T-helper 17 cell (primary cell): ENCODE measurements at regions not wholly inside any gene's neighbourhood (a gene's known extent, or its start where the extent isn't known, plus 50 kb on each side); places are given as distances from the start of the nearest gene placed in this dataset.
"Not testable (repeated sequence)": the region's sequence is repeated elsewhere in the genome, so short reads cannot be mapped to it uniquely, and the experiment has no call there.

ENCODE experiments used
- ATAC-seq: fragments of 150-1000 bp; cut with Tn5 transposase; 2 replicates; pipeline ENCODE4 v1.10.0; 2021; ENCODE audit warnings: mild to moderate bottlenecking, moderate library complexity
- DNase-seq, 3 donors: peaks; one replicate each; pipeline versions ENCODE4 v3.0.0 to v3.0.0-alpha.2; 2020 to 2021
- H3K9me3 ChIP-seq: one replicate; pipeline ENCODE4 v1.7.0; 2013; ENCODE audit warnings: low read length, mild to moderate bottlenecking; ENCODE audit not compliant: control insufficient read depth, poor library complexity, severe bottlenecking
- H3K27ac Mint-ChIP-seq: one replicate; pipeline ENCODE4 v1.8.0; 2022; ENCODE audit warnings: mild to moderate bottlenecking, moderate library complexity, mixed read lengths
- H3K27me3 Mint-ChIP-seq: one replicate; pipeline ENCODE4 v1.8.0; 2022; ENCODE audit warnings: mixed read lengths
- H3K36me3 Mint-ChIP-seq: one replicate; pipeline ENCODE4 v1.8.0; 2022; ENCODE audit warnings: low read depth, mixed read lengths
- H3K4me1 Mint-ChIP-seq: one replicate; pipeline ENCODE4 v1.8.0; 2022; ENCODE audit warnings: mild to moderate bottlenecking, mixed read lengths
- H3K4me3 Mint-ChIP-seq: one replicate; pipeline ENCODE4 v1.8.0; 2022; ENCODE audit warnings: mild to moderate bottlenecking, moderate library complexity, mixed read lengths

DNA sequence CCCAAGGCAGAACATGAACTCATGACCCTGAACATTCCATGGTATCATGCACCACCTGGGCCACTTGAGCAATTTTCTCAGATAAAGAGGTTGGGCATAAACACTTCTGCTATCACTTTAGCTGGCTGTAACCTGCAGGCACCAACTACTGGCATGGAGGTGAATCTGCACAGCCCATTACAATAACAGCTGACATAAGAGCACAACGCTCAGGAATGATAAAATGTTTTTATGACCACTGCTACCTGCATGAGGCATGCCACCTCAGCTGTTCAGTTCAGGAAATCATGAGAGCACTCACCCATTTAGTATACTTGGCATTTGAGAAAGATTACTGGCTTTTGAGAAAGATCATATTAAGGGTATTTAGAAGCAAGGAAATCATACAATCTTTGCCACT is 85.7 kb upstream of the SPIN4 start:
- no peak overlapping the region for H3K4me3 Mint-ChIP-seq
- peaks cover 2% of the 10 kb centered on the region for H3K36me3 Mint-ChIP-seq
- H3K9me3 ChIP-seq = no peaks in the 10 kb centered on the region
- no peak for DNase-seq
- H3K4me1 Mint-ChIP-seq = no peaks in the 10 kb centered on the region
- H3K27me3 Mint-ChIP-seq = no peaks in the 10 kb centered on the region
- no peak for ATAC-seq
- no peak overlapping the region for H3K27ac Mint-ChIP-seq

DNA sequence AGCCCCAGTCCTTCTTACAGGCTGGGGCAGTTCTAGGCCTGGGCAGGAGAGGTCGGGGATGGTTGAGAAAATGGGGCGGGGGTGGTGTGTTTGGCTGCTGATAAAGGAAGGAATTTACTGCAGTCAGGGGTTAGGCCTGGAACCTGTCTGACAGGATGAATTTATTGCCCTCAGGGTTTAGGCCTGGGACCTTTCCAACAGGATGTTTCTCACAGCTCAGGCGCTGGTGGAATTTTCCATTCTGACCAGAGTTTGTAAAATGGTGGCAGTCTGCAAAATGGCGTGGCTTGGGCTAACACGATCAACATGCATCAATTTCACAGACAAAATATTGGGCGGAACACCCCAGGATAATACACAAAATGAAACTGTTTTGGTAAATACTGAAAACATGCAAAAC is 83.5 kb upstream of the SPIN4 start:
- Mint-ChIP-seq H3K27me3 (no peaks in the 10 kb centered on the region), H3K36me3 (peaks cover 2% of the 10 kb centered on the region), H3K4me3 (no peak overlapping the region), H3K4me1 (no peaks in the 10 kb centered on the region), H3K27ac (no peak overlapping the region)
- DNase-seq (no peak), ATAC-seq (no peak)
- H3K9me3 ChIP-seq = no peaks in the 10 kb centered on the region

DNA sequence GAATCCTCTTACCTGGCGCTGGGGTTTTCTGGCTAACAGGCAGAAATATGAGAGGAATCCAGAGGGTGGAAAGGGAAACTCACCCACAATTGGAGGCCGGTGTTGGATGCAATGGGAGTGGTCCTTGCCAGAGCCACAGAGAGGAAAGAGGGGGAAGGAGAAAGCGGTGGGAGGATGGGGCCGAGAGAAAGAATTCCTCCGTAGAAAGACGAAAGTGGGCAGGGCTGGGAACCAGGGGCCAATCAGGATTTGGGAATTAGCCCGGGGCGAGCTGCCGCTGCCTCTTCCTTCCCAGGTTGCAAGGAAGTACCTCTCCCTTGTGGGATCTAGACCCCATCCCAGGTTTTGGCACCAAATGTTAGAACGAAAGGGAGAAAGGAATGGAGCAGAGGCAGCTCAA is 83.1 kb upstream of the SPIN4 start:
- DNase-seq = no peak
- no peak for ATAC-seq
- Mint-ChIP-seq H3K27ac (no peak overlapping the region), H3K27me3 (no peaks in the 10 kb centered on the region), H3K36me3 (peaks cover 2% of the 10 kb centered on the region), H3K4me3 (no peak overlapping the region), H3K4me1 (no peaks in the 10 kb centered on the region)
- no peaks in the 10 kb centered on the region for H3K9me3 ChIP-seq

DNA sequence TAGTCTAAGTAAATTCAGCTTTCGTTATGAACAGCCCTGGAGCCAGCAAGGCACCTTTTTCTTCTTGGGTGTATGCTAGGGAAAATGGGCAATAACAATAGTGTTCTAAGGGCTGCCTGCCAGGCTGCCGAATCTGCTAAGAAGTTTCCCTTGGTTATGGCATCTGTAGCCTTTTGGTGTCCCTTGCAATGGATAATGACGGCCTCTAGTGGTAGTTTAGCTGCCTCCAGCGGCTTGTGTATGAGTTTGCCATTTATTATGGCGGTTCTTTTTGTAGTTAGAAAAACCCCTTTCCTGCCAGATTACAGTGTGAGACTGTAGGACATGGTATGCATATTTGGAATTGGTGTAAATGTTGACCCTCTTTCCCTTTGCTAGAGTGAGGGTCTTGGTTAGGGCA is 78.9 kb upstream of the SPIN4 start:
- no peak overlapping the region for H3K27ac Mint-ChIP-seq
- H3K27me3 Mint-ChIP-seq = no peaks in the 10 kb centered on the region
- peaks cover 2% of the 10 kb centered on the region for H3K36me3 Mint-ChIP-seq

DNA sequence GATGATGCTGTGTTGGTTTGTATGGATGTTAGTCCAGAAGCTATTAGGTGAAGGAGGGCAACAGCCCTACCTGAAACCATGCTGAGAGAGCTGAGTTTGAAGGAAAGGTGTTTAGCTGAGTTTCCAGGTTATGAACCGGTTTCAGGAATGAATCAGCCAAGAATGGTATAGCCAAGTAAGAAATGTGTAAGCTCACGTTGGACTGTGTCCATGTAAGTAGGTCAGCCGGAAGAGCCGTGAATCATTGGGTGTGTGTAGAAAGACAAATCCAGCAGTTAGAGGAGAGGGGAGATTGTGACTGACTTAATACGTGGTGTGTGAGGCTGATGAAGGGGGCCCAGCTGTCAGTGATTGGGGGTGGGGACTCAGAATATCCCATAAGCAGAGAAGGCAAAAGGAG is 77.2 kb upstream of the SPIN4 start:
- no peaks in the 10 kb centered on the region for H3K4me1 Mint-ChIP-seq
- ATAC-seq = no peak
- H3K27me3 Mint-ChIP-seq = no peaks in the 10 kb centered on the region
- H3K36me3 Mint-ChIP-seq = peaks cover 5% of the 10 kb centered on the region
- no peak for DNase-seq
- no peak overlapping the region for H3K4me3 Mint-ChIP-seq
- no peak overlapping the region for H3K27ac Mint-ChIP-seq
- H3K9me3 ChIP-seq = no peaks in the 10 kb centered on the region

More for the DNA sequence above, 78.9 kb upstream of the SPIN4 start:
- DNase-seq = no peak
- no peaks in the 10 kb centered on the region for H3K9me3 ChIP-seq
- Mint-ChIP-seq H3K4me3 (no peak overlapping the region), H3K4me1 (no peaks in the 10 kb centered on the region)
- ATAC-seq = no peak

DNA sequence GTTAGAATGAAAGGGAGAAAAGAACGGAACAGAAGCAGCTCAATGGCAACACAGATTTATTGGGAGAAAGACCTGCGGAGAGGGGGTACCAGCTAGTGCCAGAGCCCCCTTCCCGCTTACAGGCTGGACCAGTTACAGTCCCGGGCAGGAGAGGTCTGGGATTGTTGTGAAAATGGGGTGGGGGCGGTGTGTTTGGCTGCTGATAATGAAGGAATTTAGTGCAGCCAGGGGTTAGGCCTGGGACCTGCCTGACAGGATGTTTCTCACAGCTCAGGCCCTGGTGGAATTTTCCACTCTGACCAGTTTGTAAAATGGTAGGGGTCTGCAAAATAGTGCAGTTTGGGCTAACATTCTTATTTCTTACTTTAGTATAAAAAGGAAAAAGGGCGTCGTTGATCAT is 75.4 kb upstream of the SPIN4 start:
- no peaks in the 10 kb centered on the region for H3K27me3 Mint-ChIP-seq

DNA sequence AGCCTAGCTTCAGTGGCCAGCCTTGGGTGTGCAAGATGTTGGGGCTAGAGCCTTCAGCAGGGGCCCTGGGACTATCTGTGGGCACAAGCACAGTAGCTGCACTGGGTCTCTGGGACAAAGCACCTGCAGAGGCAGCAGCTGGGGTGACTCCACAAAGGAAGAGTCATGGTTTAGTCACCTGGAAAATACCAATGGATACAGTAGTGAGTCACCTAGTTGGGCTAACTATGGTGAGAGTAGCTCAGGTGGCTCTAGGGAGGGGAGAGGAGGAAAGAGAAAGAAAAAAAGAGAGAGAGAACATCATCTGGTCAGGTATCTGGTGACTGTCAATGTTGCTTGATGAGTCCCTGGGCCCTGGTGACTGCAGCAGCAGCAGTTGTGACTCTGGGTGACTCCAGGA is 72.9 kb upstream of the SPIN4 start:
- H3K9me3 ChIP-seq = no peaks in the 10 kb centered on the region
- no peak for DNase-seq
- Mint-ChIP-seq H3K4me3 (no peak overlapping the region), H3K4me1 (no peaks in the 10 kb centered on the region), H3K36me3 (peaks cover 3% of the 10 kb centered on the region), H3K27me3 (no peaks in the 10 kb centered on the region), H3K27ac (no peak overlapping the region)
- no peak for ATAC-seq

More for the DNA sequence above, 75.4 kb upstream of the SPIN4 start:
- no peak for ATAC-seq
- no peak for DNase-seq
- Mint-ChIP-seq H3K4me1 (no peaks in the 10 kb centered on the region), H3K36me3 (peaks cover 3% of the 10 kb centered on the region), H3K4me3 (no peak overlapping the region), H3K27ac (no peak overlapping the region)
- no peaks in the 10 kb centered on the region for H3K9me3 ChIP-seq

DNA sequence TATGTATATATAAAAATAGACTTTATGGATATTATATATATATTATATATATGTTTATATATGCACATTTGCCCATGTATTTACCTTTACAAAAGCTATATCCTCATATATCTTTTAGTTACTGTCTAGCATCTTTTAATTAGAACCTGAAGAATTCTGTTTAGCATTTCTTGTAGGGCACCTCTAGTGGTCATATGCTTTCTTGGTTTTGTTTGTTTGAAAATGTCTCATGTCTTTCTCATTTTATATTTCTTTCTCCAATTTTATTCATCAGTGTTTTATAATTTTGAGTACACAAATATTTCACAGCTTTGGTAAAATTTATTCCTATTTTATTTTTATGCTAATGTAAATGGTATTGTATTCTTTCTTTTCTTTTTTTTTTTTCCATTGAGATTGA is 70.3 kb upstream of the SPIN4 start:
- Mint-ChIP-seq H3K36me3 (peaks cover 3% of the 10 kb centered on the region), H3K27me3 (no peaks in the 10 kb centered on the region), H3K27ac (no peak overlapping the region), H3K4me3 (no peak overlapping the region), H3K4me1 (no peaks in the 10 kb centered on the region)
- ATAC-seq (no peak), DNase-seq (no peak)
- H3K9me3 ChIP-seq = no peaks in the 10 kb centered on the region

DNA sequence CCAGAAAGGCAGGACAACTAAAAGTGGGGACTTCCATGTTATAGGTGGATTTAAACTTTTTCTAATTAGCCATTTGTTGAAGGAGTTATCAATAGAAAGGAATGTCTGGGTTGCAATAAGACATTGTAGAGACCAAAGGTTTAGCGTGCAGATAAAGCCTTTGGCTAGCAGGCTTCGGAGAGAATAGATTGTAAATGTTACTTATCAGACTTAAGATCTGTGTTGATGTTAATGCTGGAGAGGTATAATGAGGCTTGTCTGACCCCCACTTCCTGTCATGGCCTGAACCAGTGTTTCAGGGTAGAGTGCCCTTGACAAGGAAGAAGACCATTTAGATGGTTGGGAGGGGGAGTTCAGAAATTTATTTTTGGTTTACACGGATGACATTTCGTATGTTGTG is 67.1 kb upstream of the SPIN4 start:
- no peaks in the 10 kb centered on the region for H3K4me1 Mint-ChIP-seq
- H3K36me3 Mint-ChIP-seq = no peaks in the 10 kb centered on the region
- DNase-seq = no peak
- H3K27ac Mint-ChIP-seq = no peak overlapping the region
- H3K4me3 Mint-ChIP-seq = no peak overlapping the region
- H3K27me3 Mint-ChIP-seq = no peaks in the 10 kb centered on the region
- no peaks in the 10 kb centered on the region for H3K9me3 ChIP-seq
- ATAC-seq = no peak

DNA sequence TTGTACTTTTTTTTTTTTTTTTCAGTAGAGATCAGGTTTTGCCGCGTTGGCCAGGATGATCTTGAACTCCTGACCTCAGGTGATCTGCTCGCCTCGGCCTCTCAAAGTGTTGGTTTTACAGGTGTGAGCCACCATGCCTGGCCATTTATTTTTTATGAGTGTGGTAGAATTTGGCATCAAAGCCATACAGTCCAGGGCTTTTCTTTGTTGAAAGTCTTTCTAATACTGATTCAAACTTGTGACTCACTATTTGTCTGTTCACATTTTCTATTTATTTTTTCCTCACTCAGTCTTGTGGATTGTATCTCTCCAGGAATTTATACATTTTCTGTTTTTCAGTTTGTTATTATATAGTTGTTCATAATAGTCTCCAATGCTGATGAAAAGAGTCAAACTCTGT is 66.5 kb upstream of the SPIN4 start:
- Mint-ChIP-seq H3K4me3 (no peak overlapping the region), H3K4me1 (no peaks in the 10 kb centered on the region), H3K36me3 (no peaks in the 10 kb centered on the region), H3K27ac (no peak overlapping the region), H3K27me3 (no peaks in the 10 kb centered on the region)
- ATAC-seq (no peak), DNase-seq (no peak)
- H3K9me3 ChIP-seq = no peaks in the 10 kb centered on the region

DNA sequence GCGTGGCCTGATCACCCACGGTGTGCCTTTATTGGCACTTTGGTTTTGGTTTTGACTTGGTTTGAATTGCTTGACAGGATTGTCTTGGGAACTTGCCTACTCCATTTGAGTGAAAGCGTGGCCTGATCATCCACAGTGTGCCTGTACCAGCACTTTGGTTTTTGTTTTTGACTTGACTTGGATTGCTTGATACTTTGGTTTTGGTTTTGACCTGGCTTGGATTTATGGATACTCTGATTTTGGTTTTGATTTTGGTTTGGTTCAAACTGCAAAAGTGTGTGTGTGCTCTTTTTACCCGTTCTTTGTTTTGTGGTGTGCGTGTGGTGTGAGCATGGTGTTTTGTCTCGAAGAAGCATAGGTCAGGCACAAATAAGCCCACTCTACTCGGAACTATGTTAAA is 58.8 kb upstream of the SPIN4 start:
- H3K27me3 Mint-ChIP-seq, H3K27ac Mint-ChIP-seq, H3K4me1 Mint-ChIP-seq, H3K4me3 Mint-ChIP-seq, H3K36me3 Mint-ChIP-seq, ATAC-seq, DNase-seq, H3K9me3 ChIP-seq: not testable (repeated sequence)

DNA sequence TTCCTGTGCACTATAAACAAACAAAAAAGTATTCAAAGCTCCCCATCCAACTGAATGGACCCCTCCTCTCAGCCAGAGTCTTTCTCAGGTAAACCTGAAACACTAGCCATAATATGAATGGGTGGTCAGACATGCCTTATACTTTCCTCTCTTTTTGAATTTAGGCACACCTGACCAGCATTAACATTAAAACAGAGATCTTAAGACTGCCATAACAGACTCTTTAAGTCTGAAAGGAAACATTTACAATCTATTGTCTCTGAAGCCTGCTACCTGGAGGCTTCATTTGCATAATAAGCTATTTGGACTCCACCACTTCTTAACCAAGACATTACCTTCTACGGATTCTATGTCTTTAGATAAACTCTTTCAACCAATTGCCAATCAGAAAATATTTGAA is 56.9 kb upstream of the SPIN4 start:
- Mint-ChIP-seq H3K4me1 (no peaks in the 10 kb centered on the region), H3K4me3 (no peak overlapping the region), H3K27me3 (no peaks in the 10 kb centered on the region), H3K27ac (no peak overlapping the region), H3K36me3 (no peaks in the 10 kb centered on the region)
- DNase-seq (no peak), ATAC-seq (no peak)
- no peaks in the 10 kb centered on the region for H3K9me3 ChIP-seq

DNA sequence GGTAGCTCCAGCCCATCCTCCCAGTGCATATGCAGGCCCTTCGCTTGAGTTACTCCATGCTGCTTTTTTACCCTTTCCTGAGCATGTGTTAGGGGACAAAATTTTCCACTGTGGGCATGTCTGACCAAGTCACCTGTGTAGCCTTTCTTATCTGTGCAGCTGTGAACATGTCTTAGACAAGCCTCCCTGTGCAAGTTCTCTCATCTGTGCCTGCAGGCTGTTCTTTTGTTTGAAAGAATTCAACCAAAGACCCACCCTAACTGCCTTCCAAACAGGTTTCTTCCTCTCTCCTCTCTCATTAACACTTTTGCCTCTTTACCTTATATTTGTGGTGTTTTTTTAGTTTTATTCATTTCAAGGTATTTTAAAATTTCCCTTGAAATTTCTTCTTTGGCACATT is 53.2 kb upstream of the SPIN4 start:
- H3K9me3 ChIP-seq = no peaks in the 10 kb centered on the region
- DNase-seq = no peak
- Mint-ChIP-seq H3K27ac (no peak overlapping the region), H3K4me1 (no peaks in the 10 kb centered on the region), H3K27me3 (no peaks in the 10 kb centered on the region), H3K4me3 (no peak overlapping the region), H3K36me3 (no peaks in the 10 kb centered on the region)
- no peak for ATAC-seq

DNA sequence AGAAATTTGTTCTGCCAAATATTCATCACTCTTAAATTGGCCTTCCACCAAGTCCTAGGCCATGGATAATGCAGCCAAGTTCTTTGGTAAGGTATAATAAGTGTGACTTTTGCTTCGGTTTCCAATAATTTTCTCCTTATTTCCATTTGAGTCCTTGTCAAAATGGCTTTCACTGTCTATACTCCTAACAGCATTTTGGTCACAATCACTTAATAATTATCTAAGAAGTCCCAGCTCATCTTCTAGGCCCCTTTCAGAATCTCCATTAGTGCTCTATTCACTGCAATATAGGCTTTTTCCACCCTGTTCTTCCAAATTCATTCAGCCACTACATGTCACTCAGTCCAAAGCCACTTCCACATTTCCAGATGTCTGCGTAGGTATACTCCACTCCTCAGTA is 51.0 kb upstream of the SPIN4 start:
- no peak overlapping the region for H3K4me3 Mint-ChIP-seq
- DNase-seq (no peak), ATAC-seq (no peak)
- H3K9me3 ChIP-seq = no peaks in the 10 kb centered on the region
- H3K36me3 Mint-ChIP-seq = no peaks in the 10 kb centered on the region
- no peak overlapping the region for H3K27ac Mint-ChIP-seq
- no peaks in the 10 kb centered on the region for H3K4me1 Mint-ChIP-seq
- no peaks in the 10 kb centered on the region for H3K27me3 Mint-ChIP-seq
